ENCODE measurements at regions not wholly inside any gene's neighbourhood (a gene's known extent, or its start where the extent isn't known, plus 50 kb on each side); places are given as distances from the start of the nearest gene placed in this dataset.

GRCh38 chr11:41519696-41520095, 60.2 kb upstream of the LRRC4C start:
- H2AFZ ChIP-seq (ENCODE audit: low read depth, low read length) = no peak overlapping the region
- H4K20me1 ChIP-seq (ENCODE audit: insufficient read depth) = no peaks in the 10 kb centered on the region
- no peak overlapping the region for H3K4me2 ChIP-seq (ENCODE audit: low read length)
- no peaks in the 10 kb centered on the region for H3K9me2 ChIP-seq (ENCODE audit: insufficient read depth, low read length)
- no peaks in the 10 kb centered on the region for H3K9me3 ChIP-seq (ENCODE audit: low read length)
- TF ChIP-seq, protein P1, sequence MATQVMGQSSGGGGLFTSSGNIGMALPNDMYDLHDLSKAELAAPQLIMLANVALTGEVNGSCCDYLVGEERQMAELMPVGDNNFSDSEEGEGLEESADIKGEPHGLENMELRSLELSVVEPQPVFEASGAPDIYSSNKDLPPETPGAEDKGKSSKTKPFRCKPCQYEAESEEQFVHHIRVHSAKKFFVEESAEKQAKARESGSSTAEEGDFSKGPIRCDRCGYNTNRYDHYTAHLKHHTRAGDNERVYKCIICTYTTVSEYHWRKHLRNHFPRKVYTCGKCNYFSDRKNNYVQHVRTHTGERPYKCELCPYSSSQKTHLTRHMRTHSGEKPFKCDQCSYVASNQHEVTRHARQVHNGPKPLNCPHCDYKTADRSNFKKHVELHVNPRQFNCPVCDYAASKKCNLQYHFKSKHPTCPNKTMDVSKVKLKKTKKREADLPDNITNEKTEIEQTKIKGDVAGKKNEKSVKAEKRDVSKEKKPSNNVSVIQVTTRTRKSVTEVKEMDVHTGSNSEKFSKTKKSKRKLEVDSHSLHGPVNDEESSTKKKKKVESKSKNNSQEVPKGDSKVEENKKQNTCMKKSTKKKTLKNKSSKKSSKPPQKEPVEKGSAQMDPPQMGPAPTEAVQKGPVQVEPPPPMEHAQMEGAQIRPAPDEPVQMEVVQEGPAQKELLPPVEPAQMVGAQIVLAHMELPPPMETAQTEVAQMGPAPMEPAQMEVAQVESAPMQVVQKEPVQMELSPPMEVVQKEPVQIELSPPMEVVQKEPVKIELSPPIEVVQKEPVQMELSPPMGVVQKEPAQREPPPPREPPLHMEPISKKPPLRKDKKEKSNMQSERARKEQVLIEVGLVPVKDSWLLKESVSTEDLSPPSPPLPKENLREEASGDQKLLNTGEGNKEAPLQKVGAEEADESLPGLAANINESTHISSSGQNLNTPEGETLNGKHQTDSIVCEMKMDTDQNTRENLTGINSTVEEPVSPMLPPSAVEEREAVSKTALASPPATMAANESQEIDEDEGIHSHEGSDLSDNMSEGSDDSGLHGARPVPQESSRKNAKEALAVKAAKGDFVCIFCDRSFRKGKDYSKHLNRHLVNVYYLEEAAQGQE (IDR thresholded peaks at IDR 0.05; ENCODE audit: borderline replicate concordance) = no peak
- TF ChIP-seq EP300 (conservative IDR thresholded peaks at IDR 0.05; ENCODE audit: poor library complexity, severe bottlenecking) = no peak
- no peak for TF ChIP-seq EZH2 (IDR thresholded peaks at IDR 0.05; ENCODE audit: borderline replicate concordance, insufficient read depth, low read length, poor library complexity, severe bottlenecking)
- TF ChIP-seq TAF1 (IDR thresholded peaks at IDR 0.05; ENCODE audit: low read depth) = no peak
- no peak for TF ChIP-seq RAD21 (conservative IDR thresholded peaks at IDR 0.05)
- no peak for TF ChIP-seq SMC3 (conservative IDR thresholded peaks at IDR 0.05; ENCODE audit: poor library complexity)
- no peak for TF ChIP-seq CTCF (IDR thresholded peaks at IDR 0.05; ENCODE audit: poor library complexity, severe bottlenecking)
- TF ChIP-seq POLR2AphosphoS5 (IDR thresholded peaks at IDR 0.05) = no peak
- no peak for TF ChIP-seq MXI1 (conservative IDR thresholded peaks at IDR 0.05; ENCODE audit: poor library complexity, severe bottlenecking)
- no peaks in the 10 kb centered on the region for H3K36me3 ChIP-seq (ENCODE audit: insufficient read depth, low read length)
- H3K27me3 ChIP-seq (ENCODE audit: insufficient read depth, low read depth, low read length) = no peaks in the 10 kb centered on the region
- H3F3A ChIP-seq (ENCODE audit: insufficient read depth, low read length, poor library complexity, severe bottlenecking) = no peaks in the 10 kb centered on the region
- no peak overlapping the region for H3K27ac ChIP-seq (ENCODE audit: low read length)
- no peak overlapping the region for H3K4me3 ChIP-seq (ENCODE audit: low read length)
- H3K79me2 ChIP-seq (replicated peaks; ENCODE audit: insufficient read depth, low read length) = no peaks in the 10 kb centered on the region
- H3K9ac ChIP-seq (ENCODE audit: low read length) = no peak overlapping the region

- Histone ChIP-seq H3K27ac (ENCODE audit: low read length) (no peak overlapping the region), H3K4me3 (ENCODE audit: low read length) (no peak overlapping the region), H3F3A (ENCODE audit: insufficient read depth, low read length, poor library complexity, severe bottlenecking) (no peaks in the 10 kb centered on the region), H3K27me3 (ENCODE audit: insufficient read depth, low read depth, low read length) (no peaks in the 10 kb centered on the region), H3K36me3 (ENCODE audit: insufficient read depth, low read length) (no peaks in the 10 kb centered on the region), H3K4me2 (ENCODE audit: low read length) (no peak overlapping the region), H4K20me1 (ENCODE audit: insufficient read depth) (no peaks in the 10 kb centered on the region), H3K9ac (ENCODE audit: low read length) (no peak overlapping the region), H2AFZ (ENCODE audit: low read depth, low read length) (no peak overlapping the region), H3K9me3 (ENCODE audit: low read length) (no peaks in the 10 kb centered on the region), H3K9me2 (ENCODE audit: insufficient read depth, low read length) (no peaks in the 10 kb centered on the region), H3K79me2 (replicated peaks; ENCODE audit: insufficient read depth, low read length) (no peaks in the 10 kb centered on the region)
- TF ChIP-seq, protein P1 (IDR thresholded peaks at IDR 0.05; ENCODE audit: borderline replicate concordance) = no peak
- TF ChIP-seq EZH2 (IDR thresholded peaks at IDR 0.05; ENCODE audit: borderline replicate concordance, insufficient read depth, low read length, poor library complexity, severe bottlenecking) = no peak
- TF ChIP-seq SMC3 (conservative IDR thresholded peaks at IDR 0.05; ENCODE audit: poor library complexity) = no peak
- no peak for TF ChIP-seq EP300 (conservative IDR thresholded peaks at IDR 0.05; ENCODE audit: poor library complexity, severe bottlenecking)
- TF ChIP-seq POLR2AphosphoS5 (IDR thresholded peaks at IDR 0.05) = no peak
- TF ChIP-seq TAF1 (IDR thresholded peaks at IDR 0.05; ENCODE audit: low read depth) = no peak
- TF ChIP-seq MXI1 (conservative IDR thresholded peaks at IDR 0.05; ENCODE audit: poor library complexity, severe bottlenecking) = no peak
- no peak for TF ChIP-seq CTCF (IDR thresholded peaks at IDR 0.05; ENCODE audit: poor library complexity, severe bottlenecking)
- no peak for TF ChIP-seq RAD21 (conservative IDR thresholded peaks at IDR 0.05)
Measured at GRCh38 chr11:41522391-41522790, 62.9 kb upstream of the LRRC4C start.
